ENCODE measurements at regions not wholly inside any gene's neighbourhood (a gene's known extent, or its start where the extent isn't known, plus 50 kb on each side); places are given as distances from the start of the nearest gene placed in this dataset.

- DNase-seq: no peak
- H3K4me3 ChIP-seq (ENCODE audit: low read length): no peak overlapping the region
- no peaks in the 10 kb centered on the region for H3K36me3 ChIP-seq (replicated peaks; ENCODE audit: insufficient read depth, low read length)
- no peak overlapping the region for H2AFZ ChIP-seq (ENCODE audit: low read length)
- H3K9me3 ChIP-seq (replicated peaks; ENCODE audit: insufficient read depth, low read length): no peaks in the 10 kb centered on the region
- no peaks in the 10 kb centered on the region for H3K4me1 ChIP-seq (ENCODE audit: low read length)
- no peaks in the 10 kb centered on the region for H3F3A ChIP-seq (ENCODE audit: insufficient read depth, low read length)
- H3K27me3 ChIP-seq (replicated peaks; ENCODE audit: insufficient read depth, low read length): no peaks in the 10 kb centered on the region
- no peaks in the 10 kb centered on the region for H3K9me2 ChIP-seq (replicated peaks; ENCODE audit: insufficient read depth, low read length)
- TF ChIP-seq EZH2 (optimal IDR thresholded peaks at IDR 0.05; ENCODE audit: low read depth, low read length) (no peak), CTCF (IDR thresholded peaks at IDR 0.05; ENCODE audit: low read length) (no peak), EZH2phosphoT487 (IDR thresholded peaks at IDR 0.05; ENCODE audit: low read length) (no peak)
- no peak overlapping the region for H3K27ac ChIP-seq (ENCODE audit: low read length)
- H3K4me2 ChIP-seq (ENCODE audit: low read depth, low read length): no peak overlapping the region
- no peak overlapping the region for H3K9ac ChIP-seq (ENCODE audit: low read length)
- no peaks in the 10 kb centered on the region for H3K79me2 ChIP-seq (ENCODE audit: low read length)
- H4K20me1 ChIP-seq (ENCODE audit: insufficient read depth, low read length): no peaks in the 10 kb centered on the region
These were observed 832.6 kb downstream of the QKI start for GRCh38 chr6:164247106-164247505.

- no peaks in the 10 kb centered on the region for H4K20me1 ChIP-seq (ENCODE audit: insufficient read depth, low read length)
These were observed 831.6 kb downstream of the QKI start for GRCh38 chr6:164246082-164246481.

GRCh38 chr6:164243949-164244348 is 829.4 kb downstream of the QKI start:
- no peak overlapping the region for H3K4me2 ChIP-seq (ENCODE audit: low read depth, low read length)
- H4K20me1 ChIP-seq (ENCODE audit: insufficient read depth, low read length): no peaks in the 10 kb centered on the region
- no peak overlapping the region for H2AFZ ChIP-seq (ENCODE audit: low read length)
- H3K9me2 ChIP-seq (replicated peaks; ENCODE audit: insufficient read depth, low read length): no peaks in the 10 kb centered on the region
- no peaks in the 10 kb centered on the region for H3K4me1 ChIP-seq (ENCODE audit: low read length)
- no peaks in the 10 kb centered on the region for H3K36me3 ChIP-seq (replicated peaks; ENCODE audit: insufficient read depth, low read length)
- H3K79me2 ChIP-seq (ENCODE audit: low read length): no peaks in the 10 kb centered on the region
- no peak overlapping the region for H3K4me3 ChIP-seq (ENCODE audit: low read length)
- H3K9me3 ChIP-seq (replicated peaks; ENCODE audit: insufficient read depth, low read length): no peaks in the 10 kb centered on the region
- no peak overlapping the region for H3K27ac ChIP-seq (ENCODE audit: low read length)
- no peak for DNase-seq
- no peak overlapping the region for H3K9ac ChIP-seq (ENCODE audit: low read length)
- TF ChIP-seq EZH2 (optimal IDR thresholded peaks at IDR 0.05; ENCODE audit: low read depth, low read length): no peak
- no peak for TF ChIP-seq EZH2phosphoT487 (IDR thresholded peaks at IDR 0.05; ENCODE audit: low read length)
- no peaks in the 10 kb centered on the region for H3F3A ChIP-seq (ENCODE audit: insufficient read depth, low read length)
- no peaks in the 10 kb centered on the region for H3K27me3 ChIP-seq (replicated peaks; ENCODE audit: insufficient read depth, low read length)

More at GRCh38 chr6:164246082-164246481, 831.6 kb downstream of the QKI start:
- H3K4me2 ChIP-seq (ENCODE audit: low read depth, low read length): no peak overlapping the region
- DNase-seq: no peak
- H3F3A ChIP-seq (ENCODE audit: insufficient read depth, low read length): no peaks in the 10 kb centered on the region
- H2AFZ ChIP-seq (ENCODE audit: low read length): no peak overlapping the region
- H3K27ac ChIP-seq (ENCODE audit: low read length): no peak overlapping the region
- H3K9ac ChIP-seq (ENCODE audit: low read length): no peak overlapping the region
- no peak overlapping the region for H3K4me3 ChIP-seq (ENCODE audit: low read length)
- H3K9me2 ChIP-seq (replicated peaks; ENCODE audit: insufficient read depth, low read length): no peaks in the 10 kb centered on the region
- no peak for TF ChIP-seq EZH2 (optimal IDR thresholded peaks at IDR 0.05; ENCODE audit: low read depth, low read length)
- TF ChIP-seq EZH2phosphoT487 (IDR thresholded peaks at IDR 0.05; ENCODE audit: low read length): no peak
- no peak for TF ChIP-seq CTCF (IDR thresholded peaks at IDR 0.05; ENCODE audit: low read length)
- no peaks in the 10 kb centered on the region for H3K36me3 ChIP-seq (replicated peaks; ENCODE audit: insufficient read depth, low read length)
- H3K79me2 ChIP-seq (ENCODE audit: low read length): no peaks in the 10 kb centered on the region
- no peaks in the 10 kb centered on the region for H3K27me3 ChIP-seq (replicated peaks; ENCODE audit: insufficient read depth, low read length)
- H3K4me1 ChIP-seq (ENCODE audit: low read length): no peaks in the 10 kb centered on the region
- H3K9me3 ChIP-seq (replicated peaks; ENCODE audit: insufficient read depth, low read length): no peaks in the 10 kb centered on the region

GRCh38 chr6:164243012-164243610 is 828.6 kb downstream of the QKI start:
- no peak overlapping the region for H3K4me3 ChIP-seq (ENCODE audit: low read length)
- no peaks in the 10 kb centered on the region for H3K9me2 ChIP-seq (replicated peaks; ENCODE audit: insufficient read depth, low read length)
- H3K27me3 ChIP-seq (replicated peaks; ENCODE audit: insufficient read depth, low read length): no peaks in the 10 kb centered on the region
- no peak overlapping the region for H3K9ac ChIP-seq (ENCODE audit: low read length)
- no peak for TF ChIP-seq CTCF (IDR thresholded peaks at IDR 0.05; ENCODE audit: low read length)
- TF ChIP-seq EZH2phosphoT487 (IDR thresholded peaks at IDR 0.05; ENCODE audit: low read length): no peak
- no peak for TF ChIP-seq EZH2 (optimal IDR thresholded peaks at IDR 0.05; ENCODE audit: low read depth, low read length)
- no peaks in the 10 kb centered on the region for H3K36me3 ChIP-seq (replicated peaks; ENCODE audit: insufficient read depth, low read length)
- no peaks in the 10 kb centered on the region for H3F3A ChIP-seq (ENCODE audit: insufficient read depth, low read length)
- no peaks in the 10 kb centered on the region for H3K4me1 ChIP-seq (ENCODE audit: low read length)
- no peak overlapping the region for H3K4me2 ChIP-seq (ENCODE audit: low read depth, low read length)
- H3K79me2 ChIP-seq (ENCODE audit: low read length): no peaks in the 10 kb centered on the region
- H2AFZ ChIP-seq (ENCODE audit: low read length): no peak overlapping the region
- no peaks in the 10 kb centered on the region for H4K20me1 ChIP-seq (ENCODE audit: insufficient read depth, low read length)
- no peak overlapping the region for H3K27ac ChIP-seq (ENCODE audit: low read length)
- H3K9me3 ChIP-seq (replicated peaks; ENCODE audit: insufficient read depth, low read length): no peaks in the 10 kb centered on the region
- no peak for DNase-seq

Measured in MM.1S (cell line).